IPS-NIHi11 (cell line): ENCODE measurements at regions not wholly inside any gene's neighbourhood (a gene's known extent, or its start where the extent isn't known, plus 50 kb on each side); places are given as distances from the start of the nearest gene placed in this dataset.

Source experiments
- DNase-seq: peaks from one replicate; pipeline ENCODE4 v3.0.0; 2012; ENCODE audit warnings: mixed read lengths, low spot score

GRCh38 chr2:18132697-18133096 lies 254.2 kb downstream of the KCNS3 start:
- DNase-seq = no peak

GRCh38 chr2:18131761-18132160 lies 253.3 kb downstream of the KCNS3 start:
- DNase-seq = no peak

- no peak for DNase-seq
Observed at GRCh38 chr2:18129348-18129747, 250.9 kb downstream of the KCNS3 start.

- no peak for DNase-seq
Observed at GRCh38 chr2:18125303-18125702, 246.8 kb downstream of the KCNS3 start.

GRCh38 chr2:18124116-18124835 lies 245.8 kb downstream of the KCNS3 start:
- DNase-seq = no peak

DNA sequence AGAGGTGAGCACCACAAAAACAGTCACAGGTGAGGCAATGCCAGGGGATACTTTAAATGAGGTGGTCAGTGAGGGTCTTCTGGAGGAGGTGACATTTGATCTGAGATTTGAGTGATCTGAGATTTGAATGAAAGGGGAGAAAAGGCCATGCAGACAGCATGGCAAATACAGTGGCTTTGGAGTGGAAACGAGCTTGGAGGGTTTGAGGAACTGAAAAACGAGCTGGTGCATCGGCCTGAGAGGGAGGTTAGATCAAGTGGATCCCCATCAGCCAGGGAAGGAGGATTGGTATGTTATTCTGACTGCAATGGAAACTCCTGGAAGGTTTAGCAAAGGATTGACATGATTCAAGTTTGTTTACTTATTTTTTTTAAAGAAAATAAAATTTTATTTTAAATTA lies 245.1 kb downstream of the KCNS3 start:
- no peak for DNase-seq

DNA sequence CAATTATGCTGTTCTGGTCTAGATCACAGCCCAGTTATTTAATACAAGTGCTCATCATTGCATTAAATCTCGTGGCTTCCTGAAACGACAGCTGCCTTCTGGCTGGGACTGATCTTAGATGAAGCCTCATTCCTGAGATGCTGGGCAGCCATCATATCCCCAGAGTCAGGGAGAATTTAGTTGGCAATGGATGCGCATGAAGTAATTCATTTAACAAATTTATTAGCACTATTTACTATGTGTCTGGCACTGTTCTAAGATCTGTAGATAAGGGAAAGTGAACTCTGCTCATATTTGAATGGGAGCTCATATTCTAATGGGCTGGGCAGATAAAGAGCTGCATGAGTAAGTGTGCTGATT lies 244.7 kb downstream of the KCNS3 start:
- DNase-seq = no peak

- DNase-seq = no peak
Observed at GRCh38 chr2:18122544-18123210, 244.2 kb downstream of the KCNS3 start.

DNA sequence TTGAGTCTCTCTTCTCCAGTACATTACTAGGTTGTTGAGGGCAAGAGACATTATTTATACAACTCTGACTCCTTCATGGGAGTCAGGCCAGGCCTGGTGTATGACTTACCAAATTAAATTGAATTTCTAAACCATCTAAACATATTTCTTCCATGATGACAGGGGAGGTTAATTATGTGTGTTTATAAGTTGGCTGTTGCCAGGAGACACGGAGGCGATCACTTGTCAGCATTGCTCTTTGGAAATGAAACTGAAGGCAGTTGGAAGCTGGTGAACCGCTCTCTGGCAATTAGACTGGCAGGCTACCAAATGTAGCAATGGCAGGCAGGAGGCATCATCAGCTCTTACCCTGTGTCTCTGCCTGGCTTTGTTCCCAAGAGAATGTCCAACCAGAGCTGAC lies 241.4 kb downstream of the KCNS3 start:
- no peak for DNase-seq

- no peak for DNase-seq
Observed at GRCh38 chr2:18118703-18119102, 240.2 kb downstream of the KCNS3 start.

DNA sequence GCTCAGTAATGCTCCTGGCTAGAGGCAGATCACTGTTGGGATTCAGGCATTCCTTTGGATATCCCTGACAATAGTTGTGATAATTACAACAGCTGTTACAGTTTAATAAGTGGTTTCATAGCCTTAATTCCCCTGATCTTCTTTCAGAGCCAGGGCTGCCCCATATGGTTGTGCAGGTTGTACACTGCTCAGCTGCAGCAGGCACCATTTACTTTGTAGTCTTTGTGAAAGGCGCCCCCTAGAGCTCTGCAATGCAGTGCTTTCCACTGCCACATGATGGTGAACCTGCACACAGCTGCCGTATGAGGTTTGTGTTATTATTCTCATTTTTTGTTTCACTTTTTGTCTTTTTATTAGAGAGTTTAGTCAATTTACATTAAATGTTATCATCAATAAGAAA lies 239.1 kb downstream of the KCNS3 start:
- DNase-seq = peak; percentile 50

- DNase-seq = no peak
Observed at GRCh38 chr2:18110222-18110621, 231.8 kb downstream of the KCNS3 start.

GRCh38 chr2:18106841-18107240 lies 228.4 kb downstream of the KCNS3 start:
- DNase-seq = no peak

GRCh38 chr2:18105929-18106328 lies 227.5 kb downstream of the KCNS3 start:
- no peak for DNase-seq

GRCh38 chr2:18104595-18105224 lies 226.2 kb downstream of the KCNS3 start:
- no peak for DNase-seq

DNA sequence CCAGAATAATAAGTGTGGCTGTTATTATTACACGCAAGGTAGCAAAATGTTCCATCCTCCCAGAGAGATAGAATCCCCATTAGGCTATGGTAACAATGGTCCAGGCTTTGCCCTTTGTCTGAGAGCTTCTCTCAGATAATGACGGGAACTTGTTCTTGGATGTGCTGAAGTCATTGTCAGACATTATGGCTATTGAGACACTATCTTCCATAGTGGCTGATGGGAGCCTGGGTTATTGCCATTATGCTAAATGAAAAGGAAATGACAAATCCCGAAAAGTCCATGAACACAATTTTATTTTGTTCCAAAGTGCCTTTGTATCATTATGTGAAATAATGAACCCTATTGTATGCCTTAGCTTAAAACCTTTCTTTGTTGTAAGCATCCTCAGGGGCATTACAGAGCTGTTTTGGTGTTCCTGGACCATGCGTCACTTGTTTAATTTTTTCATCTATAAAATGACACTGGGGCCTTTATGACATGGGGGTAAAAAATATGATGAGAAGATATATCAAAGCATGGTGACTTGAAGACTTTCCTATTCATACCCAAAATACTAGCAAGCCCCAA lies 218.5 kb downstream of the KCNS3 start:
- DNase-seq = no peak

- no peak for DNase-seq
Observed at GRCh38 chr2:18094277-18094676, 215.8 kb downstream of the KCNS3 start.

- no peak for DNase-seq
Observed at GRCh38 chr2:18093196-18093595, 214.7 kb downstream of the KCNS3 start.

DNA sequence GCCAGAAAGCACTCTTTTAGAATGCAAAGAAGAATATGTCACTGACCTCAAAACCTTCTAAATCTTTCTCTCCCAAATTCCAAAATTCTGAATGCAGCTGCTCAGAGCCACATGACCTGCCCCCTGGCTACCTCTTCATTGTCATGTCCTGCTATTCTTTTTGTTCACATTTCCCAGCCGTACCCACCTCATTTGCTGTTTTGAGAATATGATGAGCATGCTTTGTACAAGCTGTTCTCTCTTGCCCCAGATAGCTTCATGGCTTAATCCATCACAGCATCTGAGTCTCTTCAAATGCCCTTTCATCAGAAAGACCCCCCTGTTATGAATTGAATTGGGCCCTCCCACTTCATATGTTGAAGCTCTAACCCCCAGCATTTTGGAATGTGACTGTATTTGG lies 214.3 kb downstream of the KCNS3 start:
- DNase-seq = no peak

DNA sequence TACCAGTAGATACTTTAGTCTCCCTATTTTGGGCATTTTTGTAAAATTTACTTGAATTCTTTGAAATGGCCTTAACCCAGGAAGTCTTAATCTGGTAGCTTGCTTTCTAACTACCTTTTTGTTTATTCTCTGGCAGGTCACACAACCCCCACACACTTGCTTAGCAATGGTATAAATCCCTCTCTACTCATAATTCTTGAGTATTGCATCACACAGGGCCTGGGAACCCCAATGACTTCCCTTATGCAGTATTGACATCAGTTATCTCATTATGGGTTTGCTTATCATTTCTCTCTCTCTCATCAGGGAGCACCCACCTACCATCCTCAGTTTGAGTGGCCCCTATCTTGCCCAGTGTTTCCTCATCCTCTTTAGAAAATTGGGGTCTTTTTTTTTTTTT lies 207.1 kb downstream of the KCNS3 start:
- no peak for DNase-seq

DNA sequence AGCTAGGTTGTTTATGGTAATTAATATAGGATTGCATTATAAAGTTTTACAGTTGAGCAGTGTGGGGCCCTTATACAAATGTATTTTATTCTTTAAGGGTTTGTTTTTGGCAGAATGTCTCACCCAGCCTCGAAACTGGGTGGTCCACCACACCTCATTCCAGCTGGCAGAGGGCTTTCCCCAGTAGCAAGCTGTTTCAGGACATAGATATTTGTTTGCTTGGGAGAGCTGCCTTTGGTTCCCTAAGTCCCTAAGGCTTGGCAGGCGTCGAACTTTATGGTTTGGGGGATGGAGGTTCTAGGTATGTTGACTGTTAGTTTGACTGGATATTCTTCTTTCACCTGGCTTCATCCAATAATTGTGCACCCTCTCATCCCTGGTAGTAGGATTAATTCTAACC lies 205.9 kb downstream of the KCNS3 start:
- no peak for DNase-seq

DNA sequence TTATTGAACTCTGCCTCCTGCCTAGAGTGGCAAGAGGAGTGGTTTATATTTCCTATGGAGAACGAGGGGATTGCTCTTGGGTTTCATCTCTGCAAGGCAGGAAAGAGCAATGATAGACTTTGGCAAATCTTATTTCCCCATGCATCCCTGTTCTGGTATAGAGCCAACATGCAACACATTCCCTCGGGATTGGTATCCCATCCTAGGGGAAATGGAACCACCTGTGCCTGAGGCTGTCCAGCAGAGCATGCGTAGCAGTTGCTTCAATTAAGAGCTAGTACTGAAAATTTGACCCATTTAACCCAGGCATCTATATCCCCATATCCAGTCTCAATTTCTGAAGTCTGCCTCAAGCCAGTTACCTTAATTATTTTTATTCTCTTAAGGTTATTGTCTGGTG lies 205.3 kb downstream of the KCNS3 start:
- no peak for DNase-seq

- no peak for DNase-seq
Observed at GRCh38 chr2:18078216-18078615, 199.7 kb downstream of the KCNS3 start.
